Endothelial cell of umbilical vein (primary cell): ENCODE measurements at regions not wholly inside any gene's neighbourhood (a gene's known extent, or its start where the extent isn't known, plus 50 kb on each side); places are given as distances from the start of the nearest gene placed in this dataset.

Experiments
- BruUV-seq: library from RNA; stranded (reverse); fragments of 400-500 nt; replicated peaks from 2 replicates; lab custom pipeline; 2021; lab: Mats Ljungman, UMichigan
- CTCF ChIA-PET: fragments of 300-600, 350-600 bp; sonication (Branson Sonifier 250); formaldehyde crosslinking; loops from one replicate; lab custom pipeline; 2021; ENCODE audit warnings: antibody characterized with exemption, inconsistent platforms; lab: Charles Lee
- POLR2A ChIA-PET: fragments of 300-600, 350-600 bp; sonication (Branson Sonifier 250); formaldehyde crosslinking; loops from one replicate; lab custom pipeline; 2021; ENCODE audit warnings: antibody characterized with exemption, inconsistent platforms; lab: Charles Lee
- DNase-seq: peaks from one replicate; pipeline ENCODE4 v3.0.0-alpha.2; 2011; ENCODE audit warnings: low read depth, low spot score
- FAIRE-seq: peaks from 2 replicates; lab custom pipeline; 2011; peaks lifted over from hg19 to GRCh38; lab: Jason Lieb, UNC
- H2AFZ ChIP-seq: 2 replicates; pipeline ENCODE4 v1.6.0; 2012; ENCODE audit warnings: low read depth, low read length, control low read depth, inconsistent platforms
- H3K27ac ChIP-seq: 2 replicates; pipeline ENCODE4 v1.5.1; 2011; ENCODE audit warnings: low read depth, mild to moderate bottlenecking, control low read depth, low read length, moderate library complexity; ENCODE audit not compliant: insufficient read depth
- H3K27me3 ChIP-seq, 2 experiments: 2 replicates each; pipeline versions ENCODE4 v1.6.0 to v1.6.1; 2011; ENCODE audit warnings: low read length in 2 of 2, mixed read lengths in 1 of 2; ENCODE audit not compliant: control insufficient read depth in 2 of 2, insufficient read depth in 2 of 2
- H3K36me3 ChIP-seq, 2 experiments: 2 replicates in 1 of 2; 3 replicates in 1 of 2; pipeline ENCODE4 v1.5.1; 2011; ENCODE audit warnings: low read length in 2 of 2, mild to moderate bottlenecking in 1 of 2, moderate library complexity in 1 of 2; ENCODE audit not compliant: control insufficient read depth in 2 of 2, insufficient read depth in 2 of 2; ENCODE audit errors: extremely low read depth in 1 of 2
- H3K4me1 ChIP-seq: 3 replicates; pipeline ENCODE4 v1.5.1; 2011; ENCODE audit warnings: mild to moderate bottlenecking, low read length; ENCODE audit not compliant: control insufficient read depth, insufficient read depth; ENCODE audit errors: extremely low read depth
- H3K4me2 ChIP-seq: 2 replicates; pipeline ENCODE4 v1.6.1; 2011; ENCODE audit warnings: low read length, control low read depth, mixed read lengths; ENCODE audit not compliant: insufficient read depth
- H3K4me3 ChIP-seq, 3 experiments: fragments of 200-600 bp in 1 of 3; sonication (generic), shearing (Covaris generic) in 1 of 3; replicated peaks in 1 of 3; 2 replicates each; pipeline ENCODE4 v1.5.1; 2011 to 2016; ENCODE audit warnings: control low read depth in 3 of 3, low read length in 3 of 3, mild to moderate bottlenecking in 2 of 3, inconsistent platforms in 1 of 3, low read depth in 1 of 3, moderate library complexity in 1 of 3; ENCODE audit not compliant: insufficient read depth in 1 of 3
- H3K79me2 ChIP-seq: 2 replicates; pipeline ENCODE4 v1.6.0; 2012; ENCODE audit warnings: low read length, inconsistent platforms; ENCODE audit not compliant: control insufficient read depth, insufficient read depth
- H3K9ac ChIP-seq: replicated peaks from 2 replicates; pipeline ENCODE3; 2011; ENCODE audit warnings: low read length, control low read depth; ENCODE audit not compliant: insufficient read depth; ENCODE audit errors: extremely low read depth
- H3K9me1 ChIP-seq: replicated peaks from 3 replicates; pipeline ENCODE4 v1.6.0; 2011; ENCODE audit warnings: mild to moderate bottlenecking, low read length; ENCODE audit not compliant: control insufficient read depth, insufficient read depth; ENCODE audit errors: extremely low read depth
- H3K9me3 ChIP-seq: replicated peaks from 2 replicates; pipeline ENCODE4 v1.5.1; 2012; ENCODE audit warnings: low read length, inconsistent platforms; ENCODE audit not compliant: control insufficient read depth, insufficient read depth
- H4K20me1 ChIP-seq: replicated peaks from 2 replicates; pipeline ENCODE3; 2011; ENCODE audit warnings: mild to moderate bottlenecking, low read length; ENCODE audit not compliant: control insufficient read depth, insufficient read depth; ENCODE audit errors: extremely low read depth
- EZH2 ChIP-seq: IDR thresholded peaks from 2 replicates; pipeline ENCODE4 v1.6.1; 2012; ENCODE audit warnings: borderline replicate concordance, low read depth, mild to moderate bottlenecking, moderate library complexity, low read length, inconsistent platforms; ENCODE audit not compliant: severe bottlenecking
- FOS ChIP-seq: IDR thresholded peaks from 2 replicates; pipeline ENCODE4 v1.6.1; 2011; ENCODE audit warnings: mild to moderate bottlenecking, low read length, moderate library complexity, borderline replicate concordance; ENCODE audit not compliant: insufficient read depth
- GATA2 ChIP-seq: IDR thresholded peaks from 2 replicates; pipeline ENCODE4 v1.7.0; 2011; ENCODE audit warnings: low read depth, mild to moderate bottlenecking, moderate library complexity, mixed read lengths, low read length; ENCODE audit not compliant: insufficient read length, insufficient read depth
- JUN ChIP-seq: IDR thresholded peaks from 2 replicates; pipeline ENCODE4 v1.6.1; 2011; ENCODE audit warnings: borderline replicate concordance, low read depth; ENCODE audit not compliant: insufficient read length, insufficient read depth
- MYC ChIP-seq: IDR thresholded peaks from one replicate; pipeline ENCODE4 v1.6.1; 2011; ENCODE audit warnings: mild to moderate bottlenecking, low read depth, low read length
- POLR2A ChIP-seq: IDR thresholded peaks from 2 replicates; pipeline ENCODE4 v1.6.1; 2012; ENCODE audit warnings: low read depth, mild to moderate bottlenecking, control low read depth, low read length
- POLR2AphosphoS5 ChIP-seq: IDR thresholded peaks from 2 replicates; pipeline ENCODE4 v1.6.1; 2012; ENCODE audit warnings: low read depth, mild to moderate bottlenecking, control low read depth, low read length, moderate library complexity; ENCODE audit not compliant: insufficient read depth
- dilution Hi-C: fragments of 300-500 bp; cut with MboI; formaldehyde crosslinking; loops from one replicate; pipeline ENCODE4 v1.15.0; 2019; ENCODE audit warnings: low sequenced_read_pairs; ENCODE audit not compliant: extremely low pct_ligation_motif_present
- intact Hi-C: fragments of 100-400 bp; cut with micrococcal nuclease; formaldehyde crosslinking; loops from one replicate; pipeline ENCODE4 v1.10.0; 2022
- TF ChIP-seq, protein P1 (sequence below): IDR thresholded peaks from 2 replicates; pipeline ENCODE4 v1.6.1; 2011; ENCODE audit not compliant: insufficient read depth, insufficient read length
- TF ChIP-seq, protein P2 (sequence below), 2 donors: IDR thresholded peaks; 1 replicate in 1 of 2; 2 replicates in 1 of 2; pipeline ENCODE4 v1.5.1; 2011; ENCODE audit warnings: low read length in 2 of 2, mild to moderate bottlenecking in 2 of 2, moderate library complexity in 2 of 2, control low read depth in 1 of 2, inconsistent platforms in 1 of 2, low read depth in 1 of 2; ENCODE audit not compliant: insufficient read depth in 1 of 2; ENCODE audit errors: extremely low read depth in 1 of 2

DNA sequence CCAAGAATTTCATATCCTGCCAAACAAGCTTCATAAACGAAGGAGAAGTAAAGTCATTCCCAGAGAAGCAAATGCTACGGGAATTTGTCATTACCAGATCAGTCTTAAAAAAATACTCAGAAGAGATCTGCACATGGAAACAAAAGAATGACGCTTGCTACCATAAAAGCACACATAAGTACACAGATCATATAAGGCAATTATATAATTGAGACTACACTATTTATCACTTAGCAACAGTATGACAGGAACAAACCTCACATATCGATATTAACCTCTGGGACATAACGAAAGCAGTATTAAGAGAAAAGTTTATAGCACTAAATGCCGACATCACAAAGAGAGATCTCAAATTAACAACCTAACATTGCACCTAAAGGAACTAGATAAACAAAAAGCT is 67.6 kb upstream of the TMEM200A start:
- CTCF ChIA-PET: no interaction called here
- FAIRE-seq: no peak

More for the DNA sequence above, 67.6 kb upstream of the TMEM200A start:
- H3K4me3 ChIP-seq: no peak overlapping the region
- no peaks in the 10 kb centered on the region for H3K9me3 ChIP-seq
- POLR2A ChIA-PET: no interaction called here
- no peaks in the 10 kb centered on the region for H3K36me3 ChIP-seq
- H3K9ac ChIP-seq: no peak overlapping the region
- no peaks in the 10 kb centered on the region for H3K27me3 ChIP-seq
- no peaks in the 10 kb centered on the region for H3K4me1 ChIP-seq
- no peaks in the 10 kb centered on the region for H3K9me1 ChIP-seq
- no peaks in the 10 kb centered on the region for H4K20me1 ChIP-seq
- no peak overlapping the region for H2AFZ ChIP-seq
- intact Hi-C loops (no loop called here), dilution Hi-C loops (no loop called here)
- BruUV-seq: no TSS peak
- H3K4me2 ChIP-seq: no peak overlapping the region
- no peak for DNase-seq
- TF ChIP-seq POLR2A (no peak), FOS (no peak), POLR2AphosphoS5 (no peak), MYC (no peak), JUN (no peak), GATA2 (no peak), EZH2 (no peak)
- TF ChIP-seq, protein P1, sequence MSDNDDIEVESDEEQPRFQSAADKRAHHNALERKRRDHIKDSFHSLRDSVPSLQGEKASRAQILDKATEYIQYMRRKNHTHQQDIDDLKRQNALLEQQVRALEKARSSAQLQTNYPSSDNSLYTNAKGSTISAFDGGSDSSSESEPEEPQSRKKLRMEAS: no peak
- TF ChIP-seq, protein P2, sequence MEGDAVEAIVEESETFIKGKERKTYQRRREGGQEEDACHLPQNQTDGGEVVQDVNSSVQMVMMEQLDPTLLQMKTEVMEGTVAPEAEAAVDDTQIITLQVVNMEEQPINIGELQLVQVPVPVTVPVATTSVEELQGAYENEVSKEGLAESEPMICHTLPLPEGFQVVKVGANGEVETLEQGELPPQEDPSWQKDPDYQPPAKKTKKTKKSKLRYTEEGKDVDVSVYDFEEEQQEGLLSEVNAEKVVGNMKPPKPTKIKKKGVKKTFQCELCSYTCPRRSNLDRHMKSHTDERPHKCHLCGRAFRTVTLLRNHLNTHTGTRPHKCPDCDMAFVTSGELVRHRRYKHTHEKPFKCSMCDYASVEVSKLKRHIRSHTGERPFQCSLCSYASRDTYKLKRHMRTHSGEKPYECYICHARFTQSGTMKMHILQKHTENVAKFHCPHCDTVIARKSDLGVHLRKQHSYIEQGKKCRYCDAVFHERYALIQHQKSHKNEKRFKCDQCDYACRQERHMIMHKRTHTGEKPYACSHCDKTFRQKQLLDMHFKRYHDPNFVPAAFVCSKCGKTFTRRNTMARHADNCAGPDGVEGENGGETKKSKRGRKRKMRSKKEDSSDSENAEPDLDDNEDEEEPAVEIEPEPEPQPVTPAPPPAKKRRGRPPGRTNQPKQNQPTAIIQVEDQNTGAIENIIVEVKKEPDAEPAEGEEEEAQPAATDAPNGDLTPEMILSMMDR (IDR thresholded peaks at IDR 0.05; ENCODE audit: extremely low read depth in 1 of 2, insufficient read depth in 1 of 2, low read depth in 1 of 2, low read length in 2 of 2): no peak
- H3K27ac ChIP-seq: no peak overlapping the region
- H3K79me2 ChIP-seq: no peaks in the 10 kb centered on the region
